ENCODE measurements at regions not wholly inside any gene's neighbourhood (a gene's known extent, or its start where the extent isn't known, plus 50 kb on each side); places are given as distances from the start of the nearest gene placed in this dataset.
"Not testable (repeated sequence)": the region's sequence is repeated elsewhere in the genome, so short reads cannot be mapped to it uniquely, and the experiment has no call there.

DNA sequence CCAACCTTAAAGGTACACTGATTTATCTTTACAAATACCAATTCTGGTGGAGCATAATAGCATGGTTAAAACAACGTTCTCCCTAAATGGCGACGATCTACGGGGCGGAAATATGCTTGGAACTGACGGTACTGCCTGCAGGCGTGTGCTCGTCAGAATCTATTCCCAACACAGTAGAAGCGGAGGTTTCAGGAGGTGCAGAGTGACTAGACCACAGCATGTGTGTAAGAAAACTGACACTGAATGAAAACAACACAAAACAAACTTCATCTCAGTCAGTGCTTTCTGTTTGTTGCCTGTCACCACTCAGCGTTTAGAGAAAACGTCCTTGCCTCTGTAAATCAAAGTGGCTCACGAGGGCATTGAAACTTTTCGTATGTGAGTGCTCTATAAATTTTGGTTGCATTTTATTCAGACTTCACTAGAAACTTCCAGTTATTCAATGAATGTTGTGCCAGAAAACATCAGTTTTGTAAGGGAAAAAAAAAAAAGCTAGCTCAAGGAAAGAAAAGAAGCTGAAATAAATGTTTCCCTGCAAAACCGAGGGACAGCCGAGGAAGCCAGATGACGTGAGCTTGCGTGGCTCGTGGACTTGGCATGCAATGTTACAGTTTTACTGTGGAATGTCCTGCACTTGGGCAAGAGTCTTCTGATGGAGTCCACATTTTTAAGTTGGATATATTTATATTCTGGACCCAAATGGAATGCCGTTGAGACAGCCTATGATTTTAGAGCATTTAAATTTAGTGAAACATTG, 210.4 kb downstream of the LAT start:
- DNase-seq = not testable (repeated sequence)

DNA sequence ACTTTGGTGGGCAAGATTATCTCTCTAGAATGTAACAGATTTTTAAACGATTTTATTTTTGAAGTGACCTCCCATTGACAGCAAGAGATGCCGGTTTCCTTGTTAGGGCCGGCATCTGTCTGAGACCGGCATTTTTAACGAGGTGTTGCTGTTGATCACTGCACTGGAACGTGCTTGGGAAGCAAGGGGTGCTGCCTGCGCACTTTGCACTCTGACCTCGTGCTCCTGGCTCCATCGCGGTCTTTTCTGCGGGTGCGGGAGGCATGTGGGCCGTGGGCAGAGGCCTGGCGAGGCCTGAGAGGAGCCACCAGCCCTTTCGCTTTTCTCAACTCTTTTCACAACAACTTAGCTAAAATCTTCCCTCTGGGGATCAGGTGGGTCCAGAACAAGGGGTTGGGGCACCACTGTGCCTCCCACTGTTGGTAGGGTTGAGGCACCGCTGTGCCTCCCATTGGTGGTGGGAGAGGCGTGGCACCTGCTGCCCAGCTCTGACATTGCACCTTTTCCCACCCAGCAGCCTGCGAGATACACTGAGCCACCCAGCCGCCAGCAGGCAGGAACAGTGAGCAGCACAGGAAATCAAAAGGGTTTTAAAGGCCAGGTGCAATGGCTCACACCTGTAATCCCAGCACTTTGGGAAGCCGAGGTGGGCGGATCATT, 209.5 kb downstream of the LAT start:
- DNase-seq = not testable (repeated sequence)

DNA sequence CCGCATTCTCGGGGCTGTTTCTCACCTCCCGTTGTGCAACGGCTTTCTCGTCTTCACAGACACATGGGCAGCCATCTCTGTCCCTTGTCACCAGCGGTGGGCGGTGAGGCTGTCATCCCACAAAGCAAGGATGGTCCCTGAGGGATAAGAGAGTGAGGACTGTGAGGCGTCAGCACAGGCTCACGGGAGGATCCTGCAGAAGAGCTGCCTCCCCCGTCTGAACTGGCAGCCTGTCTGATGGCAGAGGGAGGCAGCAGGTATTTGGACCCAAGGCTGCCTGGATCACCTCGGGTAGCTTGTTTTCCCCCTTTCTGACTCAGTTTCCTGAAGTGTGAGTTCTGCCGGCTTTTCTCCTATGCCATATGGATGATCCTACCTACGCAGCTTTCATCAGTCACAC, 208.8 kb downstream of the LAT start:
- not testable (repeated sequence) for DNase-seq

DNA sequence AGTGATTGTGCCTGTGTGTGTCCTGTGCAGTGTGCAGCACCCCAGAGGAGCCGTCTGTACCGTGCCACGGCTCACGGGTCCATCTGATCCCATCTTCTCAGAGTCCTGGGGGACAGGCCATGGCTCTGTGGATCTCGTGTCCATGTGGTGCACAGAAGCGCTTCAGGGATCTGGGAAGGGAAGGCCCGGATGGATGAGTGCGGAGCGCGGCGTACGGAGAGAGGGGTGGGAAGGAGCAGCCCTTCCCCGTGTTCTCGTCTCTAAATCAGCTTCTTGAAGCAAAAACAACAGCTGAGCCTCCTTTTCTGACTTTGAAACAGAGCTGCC, 208.4 kb downstream of the LAT start:
- not testable (repeated sequence) for DNase-seq

DNA sequence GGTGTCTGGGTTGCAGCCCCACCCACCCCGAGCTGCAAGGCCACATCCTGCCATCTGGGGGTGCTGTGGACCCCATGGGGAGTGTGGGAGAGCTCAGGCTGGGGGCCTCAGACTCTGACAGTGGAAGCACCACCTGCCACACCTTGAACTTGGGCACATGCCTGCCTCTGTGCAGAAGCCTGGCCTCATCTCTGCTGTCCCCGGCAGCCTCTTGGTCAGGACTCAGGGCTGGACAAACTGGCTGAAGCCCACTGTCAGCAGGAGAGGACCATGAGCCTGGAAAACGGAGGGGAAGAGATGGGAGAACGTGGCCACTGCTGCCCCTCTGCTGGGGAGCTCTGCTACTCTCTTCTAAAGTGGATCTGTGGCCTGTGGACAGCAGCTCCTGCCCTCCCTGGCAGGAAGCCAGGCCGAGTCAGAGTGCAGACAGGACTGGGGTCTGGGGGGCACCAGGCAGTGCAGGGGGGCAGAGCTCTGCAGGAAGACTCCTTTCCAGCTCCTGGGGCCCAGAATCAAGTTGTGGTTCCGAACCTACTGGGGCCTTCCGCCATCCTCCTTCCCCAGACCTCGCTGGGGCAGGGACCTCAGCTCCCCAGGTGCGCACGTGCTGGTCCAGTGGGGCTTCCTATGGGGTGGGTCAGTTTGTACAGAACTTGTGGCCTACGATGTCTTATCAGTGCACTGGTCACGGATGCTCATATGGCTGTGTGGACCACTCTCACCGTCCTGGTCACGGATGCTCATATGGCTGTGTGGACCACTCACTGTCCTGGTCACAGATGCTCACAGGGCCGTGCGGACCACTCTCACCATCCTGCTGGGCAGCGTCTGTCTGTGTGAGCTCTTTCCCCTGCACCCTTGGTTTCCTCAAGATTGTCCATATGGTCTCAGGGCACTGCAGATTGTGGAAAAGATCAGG, 207.7 kb downstream of the LAT start:
- DNase-seq = no peak

DNA sequence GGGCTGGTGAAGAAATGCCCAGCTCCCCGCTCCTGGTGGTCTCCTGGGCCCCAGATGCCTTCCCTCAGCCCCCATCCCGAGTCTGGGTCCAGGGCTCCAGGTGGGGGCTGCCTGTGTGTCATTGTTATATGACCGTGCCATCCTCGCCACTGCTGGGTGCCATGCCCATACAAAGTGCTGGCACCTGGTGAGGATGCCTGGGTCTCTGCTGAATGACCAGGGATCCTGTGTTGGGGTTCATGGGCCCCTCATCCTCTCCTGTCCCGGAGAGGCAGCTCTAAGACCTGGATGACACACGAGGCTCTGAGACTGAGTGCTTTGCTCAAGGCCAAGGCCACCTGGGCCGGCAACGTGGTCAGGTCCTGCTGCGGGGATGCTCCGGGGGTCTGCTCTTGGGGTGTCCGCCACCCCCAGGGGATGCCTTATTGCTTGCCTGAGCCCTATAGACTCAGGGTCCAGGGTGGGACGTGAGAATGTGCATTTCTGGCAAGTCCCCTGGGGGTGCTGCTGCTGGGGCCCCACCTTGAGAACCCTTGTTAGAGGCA, 206.9 kb downstream of the LAT start:
- not testable (repeated sequence) for DNase-seq

DNA sequence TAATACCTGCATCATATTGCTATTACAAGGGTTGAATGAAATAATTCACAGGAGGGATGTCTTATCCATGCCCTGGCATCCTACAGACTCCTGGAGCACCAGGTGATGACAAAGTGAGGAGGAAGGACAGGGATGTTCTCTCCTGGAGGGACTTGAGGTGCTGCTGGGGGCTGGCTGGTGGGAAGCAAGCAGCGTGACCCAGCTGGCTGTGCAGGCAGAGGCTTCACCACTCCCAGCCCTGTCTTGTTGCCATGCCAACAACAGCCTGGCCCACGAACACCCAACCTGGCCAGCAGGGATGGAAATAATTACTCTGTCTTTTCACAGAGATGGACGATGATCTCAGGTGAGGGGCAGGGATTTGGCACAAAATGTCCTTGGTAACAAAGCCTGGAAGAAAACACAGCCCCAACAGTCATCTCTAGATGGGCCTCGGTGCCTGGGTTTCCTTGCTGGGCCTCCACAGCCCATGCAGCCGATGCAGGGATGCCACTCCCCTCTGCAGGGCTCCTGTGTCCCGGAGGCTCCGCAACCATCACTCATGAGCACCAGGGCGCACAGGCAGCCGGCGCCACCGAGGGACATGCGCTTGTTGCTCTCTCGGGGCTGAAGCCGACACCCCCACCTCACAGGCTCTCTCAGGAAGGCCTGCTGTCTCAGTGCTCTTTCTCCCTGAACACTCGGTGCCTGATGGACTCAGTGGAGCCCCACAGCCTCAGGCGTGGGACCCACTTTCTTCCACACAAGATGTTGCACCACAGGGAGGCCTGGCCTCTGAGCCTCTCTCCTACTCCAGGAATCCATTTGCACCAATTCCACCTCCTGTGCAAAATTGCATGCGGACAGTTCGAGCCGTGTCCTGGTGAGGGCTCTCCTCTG, 205.9 kb downstream of the LAT start:
- DNase-seq = not testable (repeated sequence)

DNA sequence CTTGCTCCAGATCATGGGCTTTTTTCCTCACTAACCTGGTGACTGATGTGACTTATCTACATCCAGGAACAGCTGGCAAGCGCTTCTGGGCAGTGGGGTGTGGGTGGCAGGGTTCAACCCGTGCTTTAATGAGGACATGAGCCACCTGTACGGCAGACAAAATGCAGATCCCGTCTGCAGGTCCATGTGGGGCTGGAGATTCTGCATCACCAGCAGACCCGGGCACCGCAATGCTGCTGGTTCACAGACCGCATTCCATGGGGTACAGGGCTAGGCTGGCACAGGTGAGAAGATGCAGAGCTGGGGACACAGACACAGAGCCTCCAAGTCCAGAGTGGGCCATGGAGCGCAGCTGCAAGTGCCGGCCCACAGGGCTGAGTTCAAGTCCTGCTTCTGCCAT, 204.0 kb downstream of the LAT start:
- not testable (repeated sequence) for DNase-seq

DNA sequence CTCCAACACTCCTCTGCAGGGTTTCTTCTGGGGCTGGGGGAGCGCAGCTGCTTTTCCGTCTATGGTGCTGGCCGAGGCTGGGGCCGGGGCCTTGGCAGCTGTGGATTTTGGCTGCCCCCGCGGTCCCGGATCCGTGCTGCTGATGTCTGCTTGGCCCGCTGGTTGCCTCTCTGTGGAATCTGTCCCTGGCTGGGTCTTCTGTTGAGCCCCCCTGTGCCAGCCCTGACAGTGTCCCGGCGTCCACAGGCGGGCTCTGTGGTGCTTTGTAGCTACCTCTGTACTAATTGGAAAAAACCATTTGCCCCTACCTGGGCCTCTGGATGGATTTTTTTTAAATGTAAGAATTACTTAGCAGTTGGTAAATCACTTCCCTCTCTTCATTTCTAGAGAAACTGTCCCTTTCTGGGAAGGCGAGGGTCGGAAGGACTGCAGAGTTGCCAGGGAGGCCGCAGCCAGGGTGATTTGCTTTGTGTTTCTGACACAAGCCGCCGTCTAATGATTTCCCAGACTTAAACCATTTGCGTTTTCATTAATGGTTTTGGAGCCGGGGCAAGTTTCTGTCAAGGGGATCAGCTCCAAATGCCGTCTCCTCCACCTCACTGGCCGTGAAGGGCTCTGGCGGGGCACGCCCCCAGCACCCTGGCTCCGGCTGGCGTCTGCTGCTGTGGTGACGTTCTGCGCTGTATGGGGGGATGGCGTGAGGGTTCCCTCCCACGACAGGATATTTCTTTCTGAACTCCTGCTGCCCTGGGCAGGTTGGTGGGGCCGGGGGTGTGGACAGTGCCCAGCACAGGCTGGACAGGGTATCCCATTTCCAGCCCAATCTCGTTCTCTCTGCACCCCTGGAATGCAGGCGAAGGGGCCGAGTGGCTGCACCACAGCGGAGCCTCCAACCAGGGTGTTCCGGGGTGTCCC, 201.7 kb downstream of the LAT start:
- DNase-seq = not testable (repeated sequence)

DNA sequence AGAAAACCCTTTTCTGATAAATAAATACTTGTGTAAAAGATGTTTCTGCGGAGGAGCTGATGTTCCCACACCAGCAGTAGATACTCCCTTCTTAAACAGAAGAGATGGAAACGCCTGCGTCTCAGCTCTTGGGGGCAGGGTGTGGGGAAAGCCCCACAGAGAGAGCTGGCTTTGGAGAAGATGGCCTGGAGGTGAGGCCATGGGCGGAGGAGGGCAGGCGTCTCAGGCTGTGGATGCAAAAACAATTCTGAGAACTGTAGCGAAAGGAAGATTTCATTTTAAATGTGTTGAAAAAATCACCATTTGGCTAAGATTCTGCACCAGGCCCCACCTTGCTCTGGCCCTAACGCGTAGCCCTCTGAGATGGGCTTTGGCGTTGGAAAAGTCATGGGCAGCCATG, 201.0 kb downstream of the LAT start:
- DNase-seq = not testable (repeated sequence)

DNA sequence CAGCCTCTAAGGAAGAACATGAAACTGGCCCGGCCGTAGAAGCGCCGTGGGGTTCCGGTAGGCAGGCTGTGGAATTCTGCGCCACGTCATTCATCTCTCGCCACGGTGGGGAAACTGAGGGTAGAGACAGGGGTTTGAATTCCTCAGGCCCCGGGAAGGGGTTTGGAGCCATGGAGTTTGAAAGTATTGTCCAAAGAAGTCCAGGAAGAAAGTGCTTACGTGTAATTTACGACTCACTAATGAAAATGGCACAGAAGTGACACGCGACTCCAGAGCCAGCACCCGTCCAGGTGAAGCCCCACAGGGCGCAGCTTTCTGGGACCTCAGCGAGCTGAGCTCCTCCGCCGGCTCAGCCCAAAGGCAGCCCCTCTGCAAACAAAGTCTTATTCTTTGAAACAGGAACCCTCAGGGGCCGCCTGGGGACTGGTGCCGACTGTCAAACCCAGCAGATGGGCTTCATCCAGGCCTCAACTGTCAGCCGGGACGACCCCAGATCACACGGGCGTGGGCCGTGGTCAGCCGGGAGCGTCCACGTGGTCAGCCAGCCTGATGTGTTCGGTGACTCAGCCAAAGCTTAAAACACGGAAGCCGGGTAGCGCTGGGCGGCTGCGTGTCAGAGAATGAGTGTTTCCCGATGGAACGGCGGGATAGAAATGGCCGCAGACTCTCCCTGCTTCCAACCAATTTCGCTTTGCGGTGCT, 200.0 kb downstream of the LAT start:
- DNase-seq = not testable (repeated sequence)

DNA sequence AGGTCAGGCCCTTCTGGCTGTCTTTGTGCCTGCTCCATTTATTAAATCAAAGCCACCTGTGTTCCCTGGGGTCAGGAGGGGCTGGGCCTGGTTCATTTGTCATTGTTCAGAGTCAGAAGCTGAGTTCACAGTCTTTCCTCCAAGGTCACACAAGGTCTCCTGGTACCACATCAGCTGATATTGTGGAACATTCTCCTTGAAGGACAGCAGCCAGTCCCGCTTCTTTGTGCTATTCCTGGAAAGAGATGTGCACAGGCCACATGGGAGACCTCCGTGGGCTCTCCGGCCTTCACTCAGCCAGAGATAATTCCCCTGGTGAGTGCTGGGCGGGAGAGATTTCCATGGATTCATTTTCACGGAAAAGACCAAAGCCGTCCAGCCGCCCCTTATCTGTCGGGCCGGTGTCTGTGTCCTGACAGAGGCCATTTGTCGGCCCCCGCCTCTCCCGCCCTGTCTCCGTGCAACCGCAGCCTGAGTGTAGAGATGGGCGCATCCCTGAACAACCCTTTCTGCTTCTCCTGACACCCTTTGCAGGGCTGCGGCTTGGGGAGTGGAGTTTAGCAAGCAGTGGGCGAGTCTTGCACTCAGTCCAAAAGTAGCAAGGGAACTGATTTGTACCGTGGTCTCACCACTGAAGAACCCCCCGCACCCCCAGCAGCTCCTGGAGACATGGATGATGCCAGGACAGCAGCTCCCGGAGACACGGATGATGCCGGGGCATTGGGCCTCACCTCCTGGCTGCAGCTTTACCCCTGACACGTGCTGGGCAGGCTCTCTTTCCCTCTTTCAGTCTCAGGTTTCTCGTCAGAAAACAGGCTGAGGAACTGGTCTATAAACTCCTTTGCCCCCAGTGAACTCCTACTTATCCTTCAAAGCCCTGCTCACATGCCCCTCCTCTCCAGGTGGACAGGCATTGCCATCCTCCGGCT, 198.4 kb downstream of the LAT start:
- DNase-seq = not testable (repeated sequence)

DNA sequence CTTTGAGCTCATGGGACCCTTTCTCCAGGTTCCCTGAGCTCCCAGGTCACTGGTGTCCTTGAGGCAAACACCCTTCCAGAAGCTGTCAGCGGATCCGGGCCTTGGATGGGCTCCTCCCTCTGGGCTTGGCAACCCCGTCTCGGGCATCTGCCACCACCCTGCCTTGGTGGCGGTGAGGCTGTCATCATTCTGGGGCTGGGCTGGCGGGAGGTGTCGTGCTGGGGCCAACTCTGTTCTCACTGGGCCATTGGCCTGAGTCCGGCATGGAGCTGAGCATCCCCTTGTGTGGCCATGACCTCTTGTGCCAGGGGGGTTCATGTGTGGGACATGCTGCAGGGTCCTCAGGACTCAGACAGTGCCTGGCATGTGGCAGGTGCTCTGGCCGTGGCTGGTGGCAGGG, 197.6 kb downstream of the LAT start:
- DNase-seq = no peak

DNA sequence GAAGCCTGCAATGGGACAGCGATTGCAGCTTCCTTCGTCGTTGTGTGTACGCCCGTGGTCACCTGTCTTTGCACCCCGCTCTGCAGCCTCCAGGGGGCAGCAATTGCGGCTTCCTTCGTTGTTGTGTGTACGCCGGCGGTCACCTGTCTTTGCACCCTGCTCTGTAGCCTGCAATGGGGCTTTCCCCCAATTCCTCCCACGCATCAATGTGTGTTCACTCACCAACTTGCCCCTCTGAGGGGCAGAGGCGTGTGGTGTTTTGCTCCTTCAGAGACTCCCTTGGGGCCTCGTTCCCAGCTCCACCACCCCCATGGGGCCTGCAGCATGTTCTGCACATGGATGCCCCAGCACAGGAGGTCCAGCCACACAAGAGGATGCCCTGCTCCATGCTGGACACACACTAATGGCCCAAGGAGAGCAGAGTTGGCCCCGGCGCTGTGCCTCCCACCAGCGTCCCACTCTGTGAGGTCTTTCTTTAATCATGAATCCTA, 197.1 kb downstream of the LAT start:
- not testable (repeated sequence) for DNase-seq

DNA sequence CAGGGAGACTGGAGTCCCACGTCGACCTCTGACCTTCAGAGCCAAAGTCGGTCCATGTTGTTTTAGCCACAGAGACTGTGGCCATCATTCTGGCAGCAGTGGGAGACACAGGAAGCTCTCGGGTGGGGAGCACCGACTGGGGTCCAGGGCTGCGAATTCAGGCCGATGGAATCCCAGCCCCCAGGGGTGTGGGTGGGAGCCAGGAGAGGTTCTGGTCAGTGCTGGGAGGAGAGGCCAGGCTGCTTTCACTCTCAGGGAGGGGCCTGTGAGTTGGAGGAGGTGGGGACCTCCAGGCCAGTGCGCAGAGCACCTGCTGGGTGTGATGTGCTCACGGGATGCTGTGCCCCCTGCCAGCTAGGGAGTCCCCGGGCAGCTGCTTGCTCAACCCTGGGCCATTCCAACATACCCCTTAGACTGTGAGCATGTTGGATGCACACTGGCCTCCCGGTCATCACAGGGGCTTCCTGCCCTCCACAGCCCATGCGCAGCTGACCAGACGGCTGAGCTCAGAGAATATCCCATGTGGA, 196.5 kb downstream of the LAT start:
- DNase-seq = not testable (repeated sequence)

DNA sequence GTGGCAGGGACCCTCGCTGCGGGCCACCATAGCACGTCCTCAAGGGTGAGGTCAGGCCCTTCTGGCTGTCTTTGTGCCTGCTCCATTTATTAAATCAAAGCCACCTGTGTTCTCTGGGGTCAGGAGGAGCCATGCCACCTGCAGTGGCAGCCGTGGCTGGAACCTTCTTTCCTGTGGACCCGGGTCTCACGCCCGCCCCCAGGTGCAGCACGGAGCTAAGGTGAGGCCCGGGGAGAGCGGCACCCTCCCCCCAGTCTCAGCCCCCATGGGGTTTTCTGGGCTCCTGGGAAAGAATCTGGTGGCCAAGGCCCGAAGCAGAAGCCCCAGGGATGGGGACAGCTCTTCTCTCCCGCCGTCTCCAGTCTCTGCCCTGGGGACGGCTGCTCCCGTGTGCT, 195.4 kb downstream of the LAT start:
- not testable (repeated sequence) for DNase-seq

DNA sequence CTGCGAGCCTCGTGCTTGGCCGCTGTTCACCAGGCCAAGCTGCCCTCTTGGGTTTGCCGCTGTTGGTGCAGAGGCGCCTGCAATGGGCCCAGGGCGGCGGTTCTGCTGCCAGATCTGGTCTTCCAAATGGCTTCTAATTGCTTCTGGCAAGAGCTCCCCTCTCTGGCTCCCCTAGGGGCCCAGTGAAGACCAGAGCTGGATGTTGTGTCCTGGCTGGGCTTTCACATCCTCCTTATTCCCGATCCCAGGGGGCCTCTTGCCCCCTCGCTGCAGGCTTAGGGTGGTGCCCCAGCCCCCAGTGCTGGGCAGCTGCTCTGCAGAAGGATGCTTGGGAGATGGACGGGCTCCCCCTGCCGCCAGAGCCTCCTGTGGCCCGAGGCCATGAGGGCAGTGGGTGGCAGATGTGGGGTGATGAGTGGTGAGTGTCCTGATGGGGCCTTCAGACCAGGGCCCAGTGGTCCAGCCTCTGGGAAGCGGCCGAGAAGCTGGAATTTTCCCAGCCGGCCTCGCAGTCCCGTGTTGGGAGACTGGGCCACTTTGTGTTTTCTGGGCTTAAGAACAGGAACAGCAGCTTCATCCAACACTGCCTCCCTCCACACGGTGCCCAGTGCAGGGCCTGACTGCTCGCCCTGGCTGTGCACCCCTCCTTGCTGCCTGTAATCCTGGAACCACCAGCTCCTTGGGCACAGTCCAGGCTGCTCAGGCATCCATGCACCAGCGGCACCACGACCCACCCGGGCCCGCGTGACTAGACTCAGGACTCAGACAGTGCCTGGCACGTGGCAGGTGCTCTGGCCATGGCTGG, 194.8 kb downstream of the LAT start:
- DNase-seq = not testable (repeated sequence)
